Thymus (tissue), 11 donors: ENCODE measurements at regions not wholly inside any gene's neighbourhood (a gene's known extent, or its start where the extent isn't known, plus 50 kb on each side); places are given as distances from the start of the nearest gene placed in this dataset.

ENCODE experiments used
- DNase-seq, 9 donors: peaks; one replicate each; pipeline ENCODE4 v3.0.0-alpha.2; 2013; ENCODE audit warnings: low spot score in 9 of 9, low read depth in 6 of 9, missing footprints in 1 of 9
- H3K27ac ChIP-seq, 2 donors: one replicate each; pipeline ENCODE4 v1.5.1; 2013; ENCODE audit warnings: control low read depth in 1 of 2, low read depth in 1 of 2, low read length in 1 of 2, mild to moderate bottlenecking in 1 of 2, moderate library complexity in 1 of 2
- H3K27me3 ChIP-seq, 2 donors: one replicate each; pipeline ENCODE4 v1.5.1; 2013; ENCODE audit warnings: low read length in 1 of 2; ENCODE audit not compliant: control insufficient read depth in 2 of 2, insufficient read depth in 1 of 2
- H3K36me3 ChIP-seq, 2 donors: one replicate each; pipeline ENCODE4 v1.5.1; 2013; ENCODE audit warnings: low read length in 1 of 2, mild to moderate bottlenecking in 1 of 2, moderate library complexity in 1 of 2; ENCODE audit not compliant: control insufficient read depth in 2 of 2, insufficient read depth in 2 of 2
- H3K4me1 ChIP-seq, 2 donors: one replicate each; pipeline ENCODE4 v1.5.1; 2013; ENCODE audit warnings: low read length in 2 of 2; ENCODE audit not compliant: control insufficient read depth in 2 of 2, insufficient read depth in 2 of 2
- H3K4me3 ChIP-seq, 2 donors: one replicate each; pipeline ENCODE4 v1.5.1; 2013; ENCODE audit warnings: low read length in 2 of 2, control low read depth in 1 of 2, mild to moderate bottlenecking in 1 of 2
- H3K9me3 ChIP-seq, 2 donors: one replicate each; pipeline ENCODE4 v1.5.1; 2013; ENCODE audit warnings: low read length in 1 of 2, mild to moderate bottlenecking in 1 of 2; ENCODE audit not compliant: control insufficient read depth in 2 of 2, insufficient read depth in 1 of 2
- WGBS: extraction: QIAGEN DNeasy Blood & Tissue Kit; methylation state at CpG from one replicate; pipeline ENCODE4 v1.1.7; 2013; 5-methylcytosine and 5-hydroxymethylcytosine counted together
- donor health status: healthy.

DNA sequence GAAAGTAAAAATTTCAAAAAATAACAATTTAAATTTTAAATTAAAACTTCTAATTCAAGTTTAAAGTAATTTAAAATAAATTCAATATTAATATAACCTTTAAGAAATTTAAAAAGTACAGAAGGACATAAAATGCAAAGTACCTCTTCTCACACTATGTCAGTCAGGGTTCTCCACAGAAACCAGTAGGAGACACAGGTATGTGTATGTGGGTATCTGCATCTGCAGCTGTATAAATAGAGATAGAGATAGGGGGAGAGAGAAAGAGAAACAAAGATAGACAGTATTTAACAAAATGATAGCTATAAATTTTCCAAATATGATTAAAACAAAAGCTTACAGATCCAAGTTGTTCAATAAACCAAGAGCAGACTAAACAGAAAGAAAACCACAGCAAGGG, 190.8 kb downstream of the ERMARD start:
- H3K27me3 ChIP-seq = peaks cover 0 to 16% of the 10 kb centered on the region in 2 donors
- H3K27ac ChIP-seq = no peak overlapping the region
- H3K4me1 ChIP-seq = no peaks in the 10 kb centered on the region
- H3K9me3 ChIP-seq = no peaks in the 10 kb centered on the region
- no peaks in the 10 kb centered on the region for H3K36me3 ChIP-seq
- no peak for DNase-seq
- H3K4me3 ChIP-seq = no peak overlapping the region

DNA sequence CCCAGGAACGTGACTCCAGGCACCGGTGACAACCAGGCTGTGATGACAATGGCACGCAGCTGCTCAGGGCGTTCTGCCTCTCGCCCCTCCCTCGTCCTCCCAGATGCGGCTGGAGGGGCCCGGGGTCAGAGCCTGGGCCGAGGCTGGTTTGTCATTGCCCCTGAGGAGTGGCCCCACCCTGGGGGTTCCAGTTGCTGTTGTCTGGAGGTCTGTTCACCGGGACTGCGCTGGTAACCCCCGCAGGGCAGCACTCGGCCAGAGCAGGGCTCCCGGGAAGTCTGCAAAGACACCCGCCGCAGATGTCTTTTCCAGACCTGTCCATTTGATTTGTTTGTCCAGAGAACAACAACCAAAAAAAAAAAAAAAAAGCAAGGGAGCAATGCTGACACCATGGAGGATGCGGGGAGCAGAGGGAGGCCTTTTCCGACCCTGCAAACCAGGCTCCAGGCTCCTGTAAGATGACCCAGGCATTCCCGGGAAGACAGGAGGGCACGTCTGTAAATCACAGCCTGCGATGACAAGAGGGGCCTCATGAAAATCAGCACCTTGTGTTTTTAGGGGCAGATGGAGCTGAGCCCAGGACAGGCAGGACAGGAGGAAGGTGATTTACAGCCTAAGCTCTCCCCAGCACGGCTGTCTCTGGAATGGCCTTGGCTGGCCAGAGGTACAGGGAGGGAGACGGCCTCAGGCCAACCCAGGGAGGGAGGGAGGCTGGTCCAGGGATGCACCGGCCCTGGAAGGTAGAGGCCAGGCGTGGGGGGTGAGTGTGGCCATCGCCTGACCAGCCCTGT, 189.3 kb downstream of the ERMARD start:
- Histone ChIP-seq H3K4me1 (no peaks in the 10 kb centered on the region), H3K36me3 (no peaks in the 10 kb centered on the region), H3K27me3 (peaks cover 0 to 21% of the 10 kb centered on the region in 2 donors), H3K4me3 (no peak overlapping the region), H3K9me3 (no peaks in the 10 kb centered on the region), H3K27ac (no peak overlapping the region)
- no peak for DNase-seq
- WGBS = 81% methylated on average over 26 of the region's 26 CpGs

DNA sequence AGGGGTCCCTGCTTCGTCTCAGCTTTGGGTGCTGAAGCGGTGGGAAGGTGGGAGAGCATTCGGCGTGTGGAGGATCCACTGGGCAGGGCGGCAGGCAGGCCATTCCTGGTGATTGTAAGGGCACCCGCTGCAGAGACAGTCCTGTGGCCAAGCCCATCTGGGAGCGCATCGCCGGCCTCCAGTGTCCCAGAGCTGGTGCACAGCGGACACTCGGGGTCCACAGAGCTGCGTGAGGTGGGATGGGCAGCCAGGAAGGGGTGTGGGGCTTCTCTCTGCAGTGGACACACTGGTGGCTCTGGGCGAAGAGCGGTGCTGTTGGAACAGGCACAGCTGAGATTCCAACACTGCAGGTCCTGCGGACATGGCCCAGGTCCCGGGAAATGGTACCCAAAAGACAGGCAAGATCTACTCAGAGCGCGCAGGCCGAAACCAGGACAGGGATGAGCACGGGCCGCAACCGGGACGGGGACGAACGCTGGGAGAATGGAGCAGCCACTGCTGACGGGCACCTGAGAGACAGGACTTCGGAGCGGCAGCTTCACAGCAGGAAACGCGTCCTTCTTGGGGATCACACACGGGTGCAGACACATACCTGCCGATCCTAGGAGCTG, 188.2 kb downstream of the ERMARD start:
- Histone ChIP-seq H3K27me3 (peaks cover 0 to 25% of the 10 kb centered on the region in 2 donors), H3K9me3 (no peaks in the 10 kb centered on the region), H3K27ac (no peak overlapping the region), H3K36me3 (no peaks in the 10 kb centered on the region), H3K4me1 (no peaks in the 10 kb centered on the region), H3K4me3 (no peak overlapping the region)
- no peak for DNase-seq
- WGBS = 94% methylated on average over 32 of the region's 32 CpGs

DNA sequence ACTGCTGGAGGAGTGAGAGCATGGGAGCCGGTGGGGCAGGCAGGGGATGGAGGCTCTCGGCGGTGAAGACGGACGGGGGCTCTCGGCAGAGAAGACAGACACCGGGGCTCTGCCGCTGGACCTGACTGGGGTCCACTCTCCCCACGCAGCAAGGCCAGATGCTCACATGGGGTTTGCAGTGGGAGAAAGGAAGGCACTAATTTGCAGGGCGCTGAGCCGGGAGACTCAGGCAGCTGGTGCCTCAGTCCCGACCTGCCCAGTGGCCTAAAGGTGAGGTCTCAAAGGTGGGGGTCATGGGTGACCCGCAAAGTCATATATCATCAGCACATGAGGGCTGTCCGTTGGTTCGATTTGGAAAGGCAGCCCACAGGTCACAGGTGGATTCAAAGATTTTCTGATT, 187.3 kb downstream of the ERMARD start:
- WGBS = 91% methylated on average over 15 of the region's 15 CpGs
- Histone ChIP-seq H3K4me1 (no peaks in the 10 kb centered on the region), H3K27ac (no peak overlapping the region), H3K36me3 (no peaks in the 10 kb centered on the region), H3K4me3 (no peak overlapping the region), H3K27me3 (peaks cover 0 to 25% of the 10 kb centered on the region in 2 donors), H3K9me3 (no peaks in the 10 kb centered on the region)
- DNase-seq = no peak

DNA sequence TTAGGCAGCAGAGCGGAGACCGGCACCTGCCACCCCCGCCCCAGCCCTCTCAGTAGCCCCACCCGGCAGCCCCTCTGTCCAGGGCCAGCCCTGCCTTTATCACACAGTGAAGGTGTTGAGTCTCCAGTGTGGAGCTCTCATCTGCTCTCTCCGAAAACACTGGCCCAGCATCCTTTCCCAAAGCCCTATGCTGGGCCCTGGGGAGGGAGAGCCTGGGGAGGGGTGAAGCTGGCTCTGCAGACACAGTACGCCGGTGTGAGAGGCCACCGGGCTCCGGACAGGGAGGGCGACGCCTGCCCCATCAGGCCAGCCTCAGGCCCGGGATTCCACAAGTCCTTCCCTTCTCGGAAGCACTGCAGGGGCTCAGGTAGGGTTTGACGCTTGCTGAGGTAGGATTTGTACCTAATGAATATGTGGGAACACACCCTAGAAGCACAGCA, 186.9 kb downstream of the ERMARD start:
- WGBS = 88% methylated on average over 14 of the region's 14 CpGs

DNA sequence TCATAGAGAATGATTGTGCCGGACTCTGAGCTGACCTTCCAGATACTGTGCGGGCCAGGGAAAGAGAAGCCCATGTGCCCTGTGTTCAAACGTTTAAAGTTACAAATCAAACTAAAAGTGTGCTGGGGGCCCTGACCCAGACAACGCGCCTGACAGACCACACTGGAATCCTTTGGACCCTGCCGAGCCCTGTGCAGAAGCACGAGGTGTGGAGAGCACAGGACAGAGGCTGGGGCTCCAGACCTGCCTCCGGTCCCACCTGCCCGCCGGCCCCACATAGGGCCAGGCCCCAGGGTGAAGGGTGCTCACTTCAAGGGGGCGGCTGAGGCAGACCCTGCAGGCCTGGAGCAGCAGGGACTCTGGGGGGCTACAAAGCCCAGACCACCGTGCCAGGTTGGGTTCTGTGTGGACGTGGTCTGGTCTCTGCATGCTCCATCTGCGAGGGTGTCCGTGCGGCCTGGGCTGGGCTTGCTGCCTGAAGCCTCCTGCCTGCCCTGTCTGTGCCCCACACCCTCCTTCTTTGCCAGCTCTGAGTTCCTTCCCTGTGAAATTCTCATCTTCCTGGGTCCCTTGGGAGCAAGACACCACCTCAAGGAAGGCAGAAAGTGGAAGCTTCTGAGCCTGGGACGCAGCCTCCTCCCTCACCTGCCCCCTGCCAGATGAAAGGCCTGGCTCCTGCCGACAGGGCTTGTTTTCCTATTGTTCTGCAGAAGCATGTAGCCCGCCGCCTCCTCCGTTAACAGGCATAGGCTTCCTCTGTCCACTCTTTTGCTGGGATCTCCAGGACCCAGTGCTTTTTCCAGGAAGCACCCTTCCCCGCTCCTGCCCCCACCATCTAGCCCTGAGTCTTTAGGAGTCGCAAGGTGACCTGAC, 186.2 kb downstream of the ERMARD start:
- Histone ChIP-seq H3K36me3 (no peaks in the 10 kb centered on the region), H3K4me1 (no peaks in the 10 kb centered on the region), H3K9me3 (peaks cover 0 to 1% of the 10 kb centered on the region in 2 donors), H3K27me3 (peaks cover 0 to 22% of the 10 kb centered on the region in 2 donors), H3K4me3 (no peak overlapping the region), H3K27ac (no peak overlapping the region)
- DNase-seq = no peak
- 88% methylated on average over 23 of the region's 23 CpGs for WGBS

More for the DNA sequence above, 186.9 kb downstream of the ERMARD start:
- Histone ChIP-seq H3K9me3 (no peaks in the 10 kb centered on the region), H3K4me1 (no peaks in the 10 kb centered on the region), H3K36me3 (no peaks in the 10 kb centered on the region), H3K27me3 (peaks cover 0 to 22% of the 10 kb centered on the region in 2 donors), H3K4me3 (no peak overlapping the region), H3K27ac (no peak overlapping the region)
- no peak for DNase-seq

DNA sequence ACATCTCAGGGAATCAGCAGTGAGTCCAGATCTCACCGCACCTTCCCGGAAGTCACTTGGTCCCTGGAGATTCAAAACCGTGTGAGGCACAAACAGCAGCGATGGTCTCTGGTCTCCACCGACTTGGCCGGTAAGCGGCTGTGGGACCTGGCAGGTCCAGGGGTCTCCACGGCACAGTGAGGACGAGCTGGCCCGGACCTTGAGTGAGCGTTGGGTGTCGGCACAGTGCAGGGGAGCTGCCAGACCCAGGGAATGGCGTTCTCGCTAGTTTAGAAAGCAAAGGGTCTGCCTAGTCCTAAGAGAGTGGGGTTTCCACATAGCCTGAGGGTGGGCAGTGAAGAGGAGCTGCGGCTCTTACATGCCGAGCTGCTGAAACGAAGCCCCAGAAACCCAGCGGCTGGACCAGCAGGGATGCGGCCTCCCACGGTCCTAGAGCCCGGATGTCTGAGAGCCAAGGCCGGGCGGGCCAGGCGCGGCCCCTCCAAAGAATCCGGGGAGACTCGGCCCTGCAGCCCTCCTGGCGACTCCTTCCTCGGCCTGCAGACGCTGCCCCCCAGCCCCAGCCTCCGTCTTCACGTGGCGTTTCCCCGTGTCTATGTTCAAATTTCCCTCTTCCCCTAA, 185.0 kb downstream of the ERMARD start:
- Histone ChIP-seq H3K27me3 (peaks cover 0 to 22% of the 10 kb centered on the region in 2 donors), H3K4me1 (no peaks in the 10 kb centered on the region), H3K27ac (no peak overlapping the region), H3K36me3 (no peaks in the 10 kb centered on the region), H3K9me3 (peaks cover 0 to 1% of the 10 kb centered on the region in 2 donors), H3K4me3 (no peak overlapping the region)
- WGBS = 89% methylated on average over 34 of the region's 34 CpGs
- no peak for DNase-seq

DNA sequence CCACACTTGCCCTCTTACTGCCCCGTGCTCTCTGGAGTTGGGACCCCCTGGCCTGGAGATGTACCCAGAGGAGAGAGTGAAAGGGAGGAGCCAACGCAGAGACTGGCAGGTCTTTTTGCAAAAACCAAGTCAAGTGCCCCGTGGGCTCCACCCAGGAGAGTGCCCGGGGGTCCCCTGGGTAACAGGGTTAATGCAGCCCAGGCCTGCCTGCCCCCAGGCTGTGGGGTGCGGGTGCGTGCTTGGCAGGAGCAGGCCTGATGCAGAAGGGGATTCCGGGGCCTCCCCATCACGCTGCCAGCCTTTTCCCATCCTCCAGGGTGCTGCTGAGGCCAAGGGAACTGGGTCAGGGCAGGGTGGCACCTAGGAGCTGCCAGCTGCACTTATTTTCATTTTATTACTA, 184.4 kb downstream of the ERMARD start:
- 96% methylated on average over 8 of the region's 8 CpGs for WGBS
- no peak overlapping the region for H3K4me3 ChIP-seq
- peaks cover 0 to 1% of the 10 kb centered on the region in 2 donors for H3K9me3 ChIP-seq
- H3K36me3 ChIP-seq = no peaks in the 10 kb centered on the region
- DNase-seq = no peak
- H3K27me3 ChIP-seq = peaks cover 0 to 19% of the 10 kb centered on the region in 2 donors
- H3K27ac ChIP-seq = no peak overlapping the region
- H3K4me1 ChIP-seq = no peaks in the 10 kb centered on the region
